ENCODE measurements at regions not wholly inside any gene's neighbourhood (a gene's known extent, or its start where the extent isn't known, plus 50 kb on each side); places are given as distances from the start of the nearest gene placed in this dataset.

GRCh38 chr7:85619236-85619635, 432.4 kb upstream of the SEMA3D start:
- TF ChIP-seq EZH2phosphoT487 (conservative IDR thresholded peaks at IDR 0.05; ENCODE audit: low read length): no peak
- TF ChIP-seq CTCF (IDR thresholded peaks at IDR 0.05; ENCODE audit: insufficient read depth, low read length, poor library complexity, severe bottlenecking): no peak

All from SU-DHL-6 (cell line).